Naive thymus-derived CD8-positive, alpha-beta T cell (primary cell): ENCODE measurements at regions not wholly inside any gene's neighbourhood (a gene's known extent, or its start where the extent isn't known, plus 50 kb on each side); places are given as distances from the start of the nearest gene placed in this dataset.

Experiments
- ATAC-seq, 2 donors: fragments of 150-1000 bp; cut with Tn5 transposase in 1 of 2; sonication (Bioruptor Pico), chemical (Tn5 transposase) in 1 of 2; 1 replicate in 1 of 2; 2 replicates in 1 of 2; pipeline ENCODE4 v1.10.0; 2021; ENCODE audit warnings: mild to moderate bottlenecking in 2 of 2, moderate library complexity in 2 of 2
- POLR2A ChIA-PET: fragments of 350-600 bp; sonication (Branson Sonifier 250); formaldehyde crosslinking; loops from one replicate; lab custom pipeline; 2021; ENCODE audit warnings: antibody characterized with exemption; lab: Charles Lee
- DNase-seq, 10 donors: peaks; one replicate each; pipeline versions ENCODE4 v3.0.0 to v3.0.0-alpha.2; 2020 to 2022
- H3K27ac Mint-ChIP-seq, 10 donors: one replicate each; pipeline ENCODE4 v1.8.0; 2020 to 2022; ENCODE audit warnings: mild to moderate bottlenecking in 10 of 10, mixed read lengths in 10 of 10, moderate library complexity in 4 of 10, inconsistent platforms in 1 of 10
- H3K27me3 Mint-ChIP-seq, 5 donors: one replicate each; pipeline ENCODE4 v1.8.0; 2021 to 2022; ENCODE audit warnings: mixed read lengths in 5 of 5
- H3K36me3 Mint-ChIP-seq, 3 donors: one replicate each; pipeline ENCODE4 v1.8.0; 2020 to 2022; ENCODE audit warnings: mixed read lengths in 3 of 3, mild to moderate bottlenecking in 2 of 3, inconsistent platforms in 1 of 3
- H3K4me1 Mint-ChIP-seq, 4 donors: one replicate each; pipeline ENCODE4 v1.8.0; 2021 to 2022; ENCODE audit warnings: mixed read lengths in 4 of 4
- H3K4me3 Mint-ChIP-seq, 10 donors: one replicate each; pipeline ENCODE4 v1.8.0; 2020 to 2022; ENCODE audit warnings: mild to moderate bottlenecking in 10 of 10, mixed read lengths in 10 of 10, moderate library complexity in 6 of 10, inconsistent platforms in 1 of 10
- H3K9me3 Mint-ChIP-seq, 9 donors: one replicate each; pipeline ENCODE4 v1.8.0; 2020 to 2022; ENCODE audit warnings: mixed read lengths in 9 of 9, mild to moderate bottlenecking in 3 of 9, inconsistent platforms in 1 of 9, moderate library complexity in 1 of 9

DNA sequence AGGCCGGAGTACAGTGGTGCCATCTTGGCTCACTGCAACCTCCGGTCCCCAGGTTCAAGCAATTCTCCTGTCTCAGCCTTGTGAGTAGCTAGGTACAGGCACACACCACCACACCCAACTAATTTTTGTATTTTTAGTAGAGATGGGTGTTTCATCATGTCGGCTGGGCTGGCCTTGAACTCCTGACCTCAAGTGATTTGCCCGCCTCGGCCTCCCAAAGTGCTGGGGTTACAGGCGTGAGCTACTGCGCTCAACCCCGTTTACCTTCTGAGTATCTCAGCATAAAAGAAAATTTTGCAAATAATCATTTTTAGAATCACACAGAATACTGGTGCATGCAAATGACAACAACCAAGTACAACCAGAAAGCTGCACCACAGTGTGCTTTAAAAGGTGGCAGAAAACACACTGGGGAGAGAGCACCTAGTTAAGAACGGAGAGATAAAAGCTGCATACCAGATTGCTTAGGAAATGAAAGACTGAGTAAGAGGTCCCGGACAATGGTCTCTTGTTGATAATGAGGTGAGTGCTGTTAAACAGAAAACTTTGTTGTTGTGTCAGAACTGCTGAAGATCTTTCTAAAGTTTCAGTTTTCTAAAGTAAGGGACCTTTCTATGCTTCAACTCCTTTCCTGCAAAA, 189.6 kb downstream of the ACTR3 start:
- no peak for DNase-seq
- H3K4me3 Mint-ChIP-seq: no peak overlapping the region
- H3K9me3 Mint-ChIP-seq: peaks cover 0 to 17% (median 2%) of the 10 kb centered on the region in 9 donors
- no peak for ATAC-seq
- POLR2A ChIA-PET: no interaction called here
- no peak overlapping the region for H3K27ac Mint-ChIP-seq
- H3K27me3 Mint-ChIP-seq: peaks cover 12 to 31% (median 18%) of the 10 kb centered on the region in 5 donors
- H3K36me3 Mint-ChIP-seq: peaks cover 0 to 9% (median 0%) of the 10 kb centered on the region in 3 donors
- no peaks in the 10 kb centered on the region for H3K4me1 Mint-ChIP-seq

DNA sequence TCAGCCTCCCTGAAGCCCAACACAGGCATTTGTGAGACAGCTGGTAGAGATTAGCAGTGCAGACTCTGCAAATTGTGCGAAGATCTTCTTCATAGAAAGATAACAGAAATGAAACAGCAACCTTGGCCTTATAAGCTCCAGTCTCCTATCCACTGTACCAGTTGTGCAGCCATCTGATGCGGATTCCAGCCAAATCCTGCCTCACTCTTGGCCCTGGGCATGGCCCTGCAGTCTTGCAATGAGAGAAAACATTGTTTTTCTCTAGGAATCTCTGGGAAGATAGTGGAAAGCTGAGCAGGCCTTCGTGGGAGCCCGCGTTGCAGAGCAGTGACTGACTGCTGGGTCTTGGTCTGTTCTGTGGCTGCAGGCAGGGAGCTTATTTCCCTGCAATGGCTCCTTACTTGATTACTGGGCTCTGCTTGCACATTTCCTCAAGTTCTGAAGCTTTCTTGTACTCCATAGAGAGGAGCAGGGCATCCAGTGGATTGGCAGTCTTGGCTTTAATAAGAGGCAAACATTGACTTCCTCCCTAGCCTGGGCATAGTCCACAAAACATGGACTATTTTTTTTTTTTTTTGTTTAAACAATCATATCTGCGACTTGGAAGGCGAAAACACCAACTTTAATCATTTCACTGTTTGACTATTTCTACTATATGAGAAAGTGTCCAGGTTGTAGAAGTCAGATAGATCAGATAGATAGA, 193.0 kb downstream of the ACTR3 start:
- ATAC-seq: no peak
- peaks cover 0 to 9% (median 0%) of the 10 kb centered on the region in 3 donors for H3K36me3 Mint-ChIP-seq
- no peak overlapping the region for H3K4me3 Mint-ChIP-seq
- POLR2A ChIA-PET: no interaction called here
- no peak overlapping the region for H3K27ac Mint-ChIP-seq
- DNase-seq: no peak
- H3K27me3 Mint-ChIP-seq: peaks cover 7 to 17% (median 12%) of the 10 kb centered on the region in 5 donors
- H3K4me1 Mint-ChIP-seq: no peaks in the 10 kb centered on the region
- peaks cover 0 to 17% (median 3%) of the 10 kb centered on the region in 9 donors for H3K9me3 Mint-ChIP-seq

DNA sequence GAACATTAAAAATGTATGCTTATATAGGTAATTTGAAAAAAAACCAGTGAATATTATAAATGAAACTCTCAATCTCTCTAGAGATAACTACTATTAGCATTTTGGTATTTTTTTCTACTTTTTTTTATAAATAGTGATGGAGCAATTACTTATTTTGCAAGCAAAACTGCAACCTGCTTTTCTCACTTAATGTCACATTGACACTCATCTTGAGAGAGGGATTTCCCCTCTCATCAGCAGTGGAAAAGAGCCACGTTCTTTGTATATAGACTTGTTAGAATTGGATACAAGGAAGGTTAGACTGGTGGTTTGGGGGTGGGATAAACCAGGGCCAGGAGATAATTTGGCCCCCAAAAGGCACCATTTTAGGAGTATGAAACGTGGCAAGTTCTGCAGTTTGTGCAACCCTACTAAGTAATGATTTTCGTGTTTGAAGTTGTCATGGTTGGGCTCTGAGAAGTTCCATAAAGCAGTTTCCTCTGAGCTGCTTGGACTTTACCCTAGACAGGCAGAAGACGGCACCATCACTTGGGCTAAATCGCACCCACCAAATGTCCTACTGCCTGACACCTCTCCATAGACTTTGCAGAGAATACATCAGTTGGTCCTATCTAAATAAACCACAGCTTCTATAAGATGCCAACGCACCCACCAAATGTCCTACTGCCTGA, 194.0 kb downstream of the ACTR3 start:
- Mint-ChIP-seq H3K4me3 (no peak overlapping the region), H3K36me3 (peaks cover 0 to 9% (median 0%) of the 10 kb centered on the region in 3 donors), H3K4me1 (no peaks in the 10 kb centered on the region), H3K9me3 (peaks cover 0 to 17% (median 3%) of the 10 kb centered on the region in 9 donors), H3K27ac (no peak overlapping the region), H3K27me3 (peaks cover 6 to 15% (median 8%) of the 10 kb centered on the region in 5 donors)
- ATAC-seq (no peak), DNase-seq (no peak)
- POLR2A ChIA-PET: no interaction called here

DNA sequence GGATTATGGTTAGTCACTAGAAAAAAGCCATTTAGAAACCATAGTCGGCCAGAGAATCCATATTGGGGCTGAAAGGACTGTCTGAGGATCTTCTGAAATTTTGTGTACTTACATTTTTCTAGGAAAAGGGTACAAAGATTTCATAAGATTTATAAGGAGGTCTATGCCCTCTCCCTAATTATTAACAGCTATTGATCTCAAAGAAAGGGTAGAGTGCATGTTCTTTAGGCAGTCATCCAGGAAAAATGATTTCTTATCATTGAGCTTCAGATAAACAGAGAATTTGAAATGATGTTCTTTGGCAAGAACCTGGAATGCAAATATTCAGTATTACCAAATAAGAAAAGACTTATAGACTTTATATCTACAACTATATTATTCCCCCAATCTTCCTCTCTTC, 195.3 kb downstream of the ACTR3 start:
- H3K27ac Mint-ChIP-seq: no peak overlapping the region
- peaks cover 0 to 9% (median 0%) of the 10 kb centered on the region in 3 donors for H3K36me3 Mint-ChIP-seq
- DNase-seq (no peak), ATAC-seq (no peak)
- no peaks in the 10 kb centered on the region for H3K4me1 Mint-ChIP-seq
- no peak overlapping the region for H3K4me3 Mint-ChIP-seq
- peaks cover 0 to 17% (median 3%) of the 10 kb centered on the region in 9 donors for H3K9me3 Mint-ChIP-seq
- POLR2A ChIA-PET: no interaction called here
- peaks cover 6 to 15% (median 8%) of the 10 kb centered on the region in 5 donors for H3K27me3 Mint-ChIP-seq

DNA sequence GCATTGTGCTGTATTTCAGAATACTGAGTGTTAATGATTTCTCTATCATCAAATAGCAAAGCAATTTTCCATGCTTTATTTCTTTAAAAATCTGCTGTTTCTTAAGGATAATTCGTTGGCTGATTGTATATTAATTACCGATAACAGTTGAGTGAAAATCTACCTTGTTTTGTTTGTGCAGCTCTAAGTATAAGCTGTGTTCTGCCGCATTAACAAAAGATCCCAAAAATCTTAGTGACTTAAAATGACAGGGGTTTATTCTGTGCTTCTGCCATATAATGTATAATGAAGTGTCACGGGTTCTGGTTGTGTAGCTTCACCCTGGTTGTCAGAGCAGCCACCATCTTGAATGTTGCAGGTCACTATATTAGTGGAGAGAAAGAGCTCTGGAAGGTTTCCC, 196.1 kb downstream of the ACTR3 start:
- peaks cover 6 to 15% (median 7%) of the 10 kb centered on the region in 5 donors for H3K27me3 Mint-ChIP-seq
- no peak overlapping the region for H3K4me3 Mint-ChIP-seq
- H3K9me3 Mint-ChIP-seq: peaks cover 0 to 13% (median 3%) of the 10 kb centered on the region in 9 donors
- POLR2A ChIA-PET: no interaction called here
- H3K27ac Mint-ChIP-seq: no peak overlapping the region
- no peak for ATAC-seq
- H3K36me3 Mint-ChIP-seq: peaks cover 0 to 9% (median 0%) of the 10 kb centered on the region in 3 donors
- H3K4me1 Mint-ChIP-seq: no peaks in the 10 kb centered on the region
- DNase-seq: no peak

DNA sequence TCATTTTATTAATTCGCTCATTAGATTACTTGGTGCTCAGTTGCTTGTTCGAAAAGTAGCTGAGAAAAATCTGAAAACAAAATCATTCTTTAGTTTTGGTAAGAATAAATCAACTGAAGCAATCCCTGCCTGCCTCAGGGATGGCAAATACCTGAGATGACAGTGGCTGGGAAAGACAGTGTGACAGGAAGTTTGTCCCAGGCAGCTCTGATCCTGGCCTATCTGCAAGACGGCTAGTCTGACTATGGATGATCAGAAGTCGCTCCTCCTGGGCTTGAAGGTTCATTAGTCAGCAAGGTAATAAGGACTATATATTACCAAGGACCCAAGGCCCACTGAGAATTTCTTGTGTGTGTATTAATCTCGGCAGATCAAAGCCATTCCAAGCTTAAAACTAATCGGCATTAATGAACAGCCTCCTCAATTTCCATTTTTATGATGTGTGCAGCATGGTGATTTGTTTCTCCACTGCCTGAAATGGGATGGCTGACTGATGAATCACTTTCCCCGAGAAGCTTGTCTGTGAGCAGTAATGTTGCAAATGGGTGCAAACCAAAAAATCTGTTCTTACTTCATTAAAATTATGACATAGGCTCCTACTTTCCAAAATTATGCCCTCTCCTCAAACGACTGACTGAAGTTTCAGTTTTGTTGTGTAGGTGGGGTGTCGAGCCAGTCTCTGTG, 199.9 kb downstream of the ACTR3 start:
- Mint-ChIP-seq H3K4me3 (no peak overlapping the region), H3K9me3 (peaks cover 0 to 9% (median under 1%) of the 10 kb centered on the region in 9 donors), H3K36me3 (no peaks in the 10 kb centered on the region), H3K27ac (no peak overlapping the region), H3K4me1 (no peaks in the 10 kb centered on the region), H3K27me3 (peaks cover 0 to 5% (median 2%) of the 10 kb centered on the region in 5 donors)
- DNase-seq (no peak), ATAC-seq (no peak)
- POLR2A ChIA-PET: no interaction called here

DNA sequence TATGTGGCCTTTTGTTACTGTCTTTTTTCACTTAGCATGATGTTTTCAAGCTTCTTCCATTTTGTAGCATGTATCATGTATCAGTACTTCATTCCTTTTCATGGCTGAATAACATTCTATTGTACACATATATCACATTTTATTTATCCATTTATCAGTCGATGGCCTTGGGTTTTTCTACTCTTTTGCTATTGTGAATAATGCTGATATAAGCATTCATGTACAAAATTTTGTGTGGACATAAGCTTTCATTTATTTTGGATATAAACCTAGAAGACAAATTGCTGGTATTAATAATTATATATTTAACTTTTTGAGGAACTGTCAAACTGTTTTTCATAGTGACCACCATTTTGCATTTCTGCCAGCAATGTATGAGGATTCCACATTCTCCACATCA, 201.1 kb downstream of the ACTR3 start:
- H3K4me3 Mint-ChIP-seq: no peak overlapping the region
- no peaks in the 10 kb centered on the region for H3K4me1 Mint-ChIP-seq
- peaks cover 3 to 14% (median 12%) of the 10 kb centered on the region in 9 donors for H3K9me3 Mint-ChIP-seq
- DNase-seq (no peak), ATAC-seq (no peak)
- H3K36me3 Mint-ChIP-seq: peaks cover 0 to 2% (median 0%) of the 10 kb centered on the region in 3 donors
- no peak overlapping the region for H3K27ac Mint-ChIP-seq
- POLR2A ChIA-PET: no interaction called here
- H3K27me3 Mint-ChIP-seq: peaks cover 0 to 4% (median 2%) of the 10 kb centered on the region in 5 donors

DNA sequence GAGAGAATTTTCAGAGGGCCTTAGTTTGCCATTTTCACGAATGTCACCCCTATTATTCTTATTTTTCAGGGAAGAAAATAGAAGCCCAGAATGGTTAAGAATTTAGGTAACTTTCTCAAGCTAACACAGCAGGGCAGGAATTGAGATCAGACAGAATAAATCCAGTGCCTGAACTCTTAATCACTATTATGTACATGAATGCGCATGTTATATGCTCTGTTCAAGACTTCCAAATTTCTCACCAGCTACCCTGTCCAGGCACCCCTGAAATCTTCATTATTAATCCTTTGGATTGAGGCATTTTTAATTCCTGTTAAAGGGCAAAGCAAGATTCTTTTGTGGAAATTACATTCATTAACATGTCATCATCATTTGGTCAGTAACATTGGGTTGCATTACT, 218.4 kb downstream of the ACTR3 start:
- DNase-seq: no peak
- peaks cover 11 to 26% (median 14%) of the 10 kb centered on the region in 5 donors for H3K27me3 Mint-ChIP-seq
- ATAC-seq: no peak
- H3K9me3 Mint-ChIP-seq: peaks cover 13 to 41% (median 25%) of the 10 kb centered on the region in 9 donors
- no peak overlapping the region for H3K27ac Mint-ChIP-seq
- no peaks in the 10 kb centered on the region for H3K4me1 Mint-ChIP-seq
- POLR2A ChIA-PET: no interaction called here
- no peak overlapping the region for H3K4me3 Mint-ChIP-seq
- peaks cover 0 to 30% (median 0%) of the 10 kb centered on the region in 3 donors for H3K36me3 Mint-ChIP-seq

DNA sequence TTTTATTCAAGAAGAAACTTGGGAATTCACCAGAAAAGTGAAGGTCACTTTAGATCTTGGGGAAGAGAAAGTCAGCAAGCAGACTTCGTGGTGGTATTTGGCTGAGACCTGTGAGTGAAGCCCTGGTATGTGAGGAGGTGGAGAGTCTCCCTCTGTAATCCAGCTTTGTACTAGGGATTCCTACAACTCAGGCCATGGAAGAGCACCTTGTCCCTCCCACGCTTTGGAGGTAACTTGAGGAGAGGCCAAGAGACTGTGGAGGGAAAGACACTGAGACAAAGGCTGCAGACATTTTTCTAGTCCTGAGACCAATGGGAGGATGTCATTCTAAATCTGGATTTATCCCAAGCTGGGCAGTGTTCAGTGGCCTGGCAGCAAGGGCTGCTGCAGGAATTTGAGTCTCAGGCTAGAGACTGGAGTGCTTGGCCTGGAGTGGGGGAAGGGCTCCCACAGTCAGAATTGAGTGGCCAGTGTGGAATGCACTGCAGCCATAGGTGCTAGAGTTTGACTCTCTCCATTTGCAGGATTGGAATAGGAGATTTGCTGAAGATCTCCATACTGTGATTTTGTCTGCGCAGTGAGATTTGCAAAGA, 219.0 kb downstream of the ACTR3 start:
- ATAC-seq: no peak

DNA sequence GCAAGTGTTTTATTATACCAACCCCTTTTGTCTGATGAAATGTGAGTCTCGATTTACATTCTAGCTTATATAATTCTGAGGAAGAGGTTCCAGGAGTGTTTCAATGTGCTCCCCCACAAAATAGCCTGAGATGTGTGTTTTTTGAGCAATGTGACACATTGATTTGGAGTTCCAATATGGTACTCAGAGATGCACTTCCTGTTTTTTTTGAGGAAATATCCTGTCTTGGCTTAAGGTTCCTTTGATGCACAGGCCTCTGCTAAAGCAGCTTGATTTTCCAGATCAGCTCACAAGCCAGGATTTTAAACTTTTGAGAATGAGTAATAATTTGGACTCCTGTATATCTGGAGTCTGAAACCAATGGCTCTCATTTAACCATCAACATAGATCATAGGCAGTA, 221.4 kb downstream of the ACTR3 start:
- ATAC-seq (no peak), DNase-seq (no peak)
- peaks cover 0 to 11% (median 5%) of the 10 kb centered on the region in 9 donors for H3K9me3 Mint-ChIP-seq
- H3K27me3 Mint-ChIP-seq: peaks cover 11 to 43% (median 13%) of the 10 kb centered on the region in 5 donors
- no peak overlapping the region for H3K27ac Mint-ChIP-seq
- POLR2A ChIA-PET: no interaction called here
- H3K4me1 Mint-ChIP-seq: no peaks in the 10 kb centered on the region
- H3K36me3 Mint-ChIP-seq: peaks cover 0 to 9% (median 0%) of the 10 kb centered on the region in 3 donors
- H3K4me3 Mint-ChIP-seq: no peak overlapping the region

More for the DNA sequence above, 219.0 kb downstream of the ACTR3 start:
- H3K4me3 Mint-ChIP-seq: no peak overlapping the region
- peaks cover 0 to 25% (median 0%) of the 10 kb centered on the region in 3 donors for H3K36me3 Mint-ChIP-seq
- H3K9me3 Mint-ChIP-seq: peaks cover 13 to 35% (median 24%) of the 10 kb centered on the region in 9 donors
- POLR2A ChIA-PET: no interaction called here
- no peak overlapping the region for H3K27ac Mint-ChIP-seq
- no peaks in the 10 kb centered on the region for H3K4me1 Mint-ChIP-seq
- DNase-seq: no peak
- H3K27me3 Mint-ChIP-seq: peaks cover 11 to 32% (median 14%) of the 10 kb centered on the region in 5 donors

DNA sequence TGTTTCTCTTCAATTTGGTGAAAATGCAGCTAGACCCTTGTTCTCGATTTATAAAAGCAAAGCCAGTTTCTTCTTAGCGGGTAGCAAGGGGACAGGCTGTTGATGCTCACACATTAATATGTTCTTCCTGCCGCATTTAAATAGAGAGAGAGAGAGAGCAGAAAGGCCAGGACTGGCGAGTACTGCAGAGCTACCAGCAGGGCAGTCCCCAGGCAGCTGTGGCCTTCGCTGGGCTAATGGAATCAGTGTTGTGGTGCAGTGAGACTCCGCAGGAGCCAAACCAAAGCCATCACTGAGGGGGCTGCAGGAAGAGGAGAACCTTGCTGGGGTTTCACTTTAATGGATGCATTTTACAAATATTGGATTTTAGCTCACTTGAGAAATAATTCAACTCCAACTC, 223.6 kb downstream of the ACTR3 start:
- no peak for ATAC-seq
- H3K36me3 Mint-ChIP-seq: no peaks in the 10 kb centered on the region
- H3K9me3 Mint-ChIP-seq: no peaks in the 10 kb centered on the region
- H3K27me3 Mint-ChIP-seq: peaks cover 13 to 53% (median 15%) of the 10 kb centered on the region in 5 donors
- no peaks in the 10 kb centered on the region for H3K4me1 Mint-ChIP-seq
- no peak overlapping the region for H3K27ac Mint-ChIP-seq
- POLR2A ChIA-PET: no interaction called here
- no peak overlapping the region for H3K4me3 Mint-ChIP-seq
- DNase-seq: no peak

DNA sequence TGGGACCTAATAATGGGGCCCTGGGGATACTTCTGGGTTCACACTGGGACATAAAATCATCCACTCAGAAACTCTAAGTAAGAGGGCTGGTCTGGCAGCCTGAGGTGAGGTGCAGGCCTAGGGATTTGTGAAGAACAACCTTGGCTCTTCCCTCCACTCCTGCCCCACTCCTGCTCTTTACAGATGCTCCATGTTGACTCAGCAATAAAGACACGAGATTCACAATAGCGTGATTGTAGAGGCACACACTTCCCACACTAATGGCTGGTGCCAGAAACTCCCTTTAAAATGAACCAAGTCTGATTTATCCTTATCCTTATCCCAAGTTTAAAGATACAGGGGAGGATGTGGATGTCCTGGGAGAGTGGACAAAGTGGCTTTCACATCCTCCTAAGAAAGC, 228.2 kb downstream of the ACTR3 start:
- peaks cover 6 to 33% (median 13%) of the 10 kb centered on the region in 5 donors for H3K27me3 Mint-ChIP-seq
- H3K4me3 Mint-ChIP-seq: no peak overlapping the region
- ATAC-seq: no peak
- no peak for DNase-seq
- H3K36me3 Mint-ChIP-seq: no peaks in the 10 kb centered on the region
- H3K4me1 Mint-ChIP-seq: no peaks in the 10 kb centered on the region
- POLR2A ChIA-PET: no interaction called here
- no peaks in the 10 kb centered on the region for H3K9me3 Mint-ChIP-seq
- no peak overlapping the region for H3K27ac Mint-ChIP-seq
